Kidney glomerular epithelial cell (primary cell): ENCODE measurements at regions not wholly inside any gene's neighbourhood (a gene's known extent, or its start where the extent isn't known, plus 50 kb on each side); places are given as distances from the start of the nearest gene placed in this dataset.

ENCODE experiments used
- DNase-seq: peaks from one replicate; lab custom pipeline; 2025; lab: John Stamatoyannopoulos, UW

GRCh38 chr5:147963948-147964693, 57.8 kb upstream of the C5orf46 start:
- DNase-seq, result no peak

GRCh38 chr5:147963436-147963835, 57.1 kb upstream of the C5orf46 start:
- no peak for DNase-seq

GRCh38 chr5:147961208-147961749, 54.9 kb upstream of the C5orf46 start:
- DNase-seq, result no peak

- DNase-seq, result no peak
These were observed 51.6 kb upstream of the C5orf46 start for GRCh38 chr5:147957901-147958300.

- no peak for DNase-seq
These were observed 50.5 kb upstream of the C5orf46 start for GRCh38 chr5:147956842-147957223.

GRCh38 chr5:147956064-147956841, 49.9 kb upstream of the C5orf46 start:
- no peak for DNase-seq
